Ovary (tissue), 3 donors: ENCODE measurements at regions not wholly inside any gene's neighbourhood (a gene's known extent, or its start where the extent isn't known, plus 50 kb on each side); places are given as distances from the start of the nearest gene placed in this dataset.

ENCODE experiments used
- POLR2A ChIP-seq: fragments of 450-650 bp; IDR thresholded peaks from one replicate; pipeline ENCODE4 v1.6.1; 2017; ENCODE audit warnings: antibody characterized with exemption, mild to moderate bottlenecking, moderate library complexity
- TF ChIP-seq, protein P1 (sequence below), 3 donors: fragments of 450-650 bp in 2 of 3; fragments of 200-600 bp in 1 of 3; IDR thresholded peaks; one replicate each; pipeline versions ENCODE4 v1.5.1 to v1.8.0; 2016 to 2022; ENCODE audit warnings: antibody characterized with exemption in 3 of 3, mild to moderate bottlenecking in 1 of 3
- donor health status: DM: no; HTN: no; CAD: no.

DNA sequence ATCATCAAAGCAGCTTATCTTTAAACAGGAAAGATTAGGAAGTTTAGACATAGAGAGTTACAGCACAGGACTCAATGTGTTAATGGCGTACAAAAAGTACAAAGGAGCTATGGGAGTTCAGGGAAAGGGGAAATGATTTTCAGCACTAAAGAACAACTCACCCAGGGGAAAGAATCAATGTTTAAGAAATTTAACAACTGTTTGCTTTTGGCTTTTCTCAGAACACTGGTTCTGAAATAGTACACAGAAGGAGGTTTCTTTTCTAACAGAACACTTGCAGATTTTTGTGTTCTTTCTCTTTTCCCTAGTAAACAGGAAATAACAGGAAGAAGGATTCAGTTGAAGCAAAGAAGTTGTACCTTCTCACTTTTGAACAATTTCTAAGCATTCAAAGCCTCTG is 71.3 kb upstream of the GHR start:
- no peak for TF ChIP-seq POLR2A
- TF ChIP-seq, protein P1, sequence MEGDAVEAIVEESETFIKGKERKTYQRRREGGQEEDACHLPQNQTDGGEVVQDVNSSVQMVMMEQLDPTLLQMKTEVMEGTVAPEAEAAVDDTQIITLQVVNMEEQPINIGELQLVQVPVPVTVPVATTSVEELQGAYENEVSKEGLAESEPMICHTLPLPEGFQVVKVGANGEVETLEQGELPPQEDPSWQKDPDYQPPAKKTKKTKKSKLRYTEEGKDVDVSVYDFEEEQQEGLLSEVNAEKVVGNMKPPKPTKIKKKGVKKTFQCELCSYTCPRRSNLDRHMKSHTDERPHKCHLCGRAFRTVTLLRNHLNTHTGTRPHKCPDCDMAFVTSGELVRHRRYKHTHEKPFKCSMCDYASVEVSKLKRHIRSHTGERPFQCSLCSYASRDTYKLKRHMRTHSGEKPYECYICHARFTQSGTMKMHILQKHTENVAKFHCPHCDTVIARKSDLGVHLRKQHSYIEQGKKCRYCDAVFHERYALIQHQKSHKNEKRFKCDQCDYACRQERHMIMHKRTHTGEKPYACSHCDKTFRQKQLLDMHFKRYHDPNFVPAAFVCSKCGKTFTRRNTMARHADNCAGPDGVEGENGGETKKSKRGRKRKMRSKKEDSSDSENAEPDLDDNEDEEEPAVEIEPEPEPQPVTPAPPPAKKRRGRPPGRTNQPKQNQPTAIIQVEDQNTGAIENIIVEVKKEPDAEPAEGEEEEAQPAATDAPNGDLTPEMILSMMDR (IDR thresholded peaks at IDR 0.05) = no peak
